Peyer's patch (tissue), 4 donors: ENCODE measurements at regions not wholly inside any gene's neighbourhood (a gene's known extent, or its start where the extent isn't known, plus 50 kb on each side); places are given as distances from the start of the nearest gene placed in this dataset.

Experiments
- CTCF ChIP-seq, 6 experiments: fragments of 450-650 bp in 4 of 6; fragments of 200-600 bp in 2 of 6; sonication (generic) in 1 of 6; IDR thresholded peaks; one replicate each; pipeline ENCODE4 v1.5.1; 2017 to 2019; ENCODE audit warnings: antibody characterized with exemption in 6 of 6, mild to moderate bottlenecking in 3 of 6, moderate library complexity in 1 of 6
- POLR2A ChIP-seq, 2 donors: fragments of 450-650 bp; IDR thresholded peaks; one replicate each; pipeline ENCODE4 v1.5.1; 2017; ENCODE audit warnings: antibody characterized with exemption in 2 of 2, mild to moderate bottlenecking in 2 of 2, moderate library complexity in 2 of 2

- TF ChIP-seq POLR2A (IDR thresholded peaks at IDR 0.05) (no peak), CTCF (IDR thresholded peaks at IDR 0.05) (no peak)
Observed at GRCh38 chr15:97680606-97681220, 279.8 kb upstream of the ARRDC4 start.
